ENCODE measurements at regions not wholly inside any gene's neighbourhood (a gene's known extent, or its start where the extent isn't known, plus 50 kb on each side); places are given as distances from the start of the nearest gene placed in this dataset.

- TF ChIP-seq ZNF462 (CRISPR knock-in tag; IDR thresholded peaks at IDR 0.05) (no peak), ETS1 (IDR thresholded peaks at IDR 0.05) (no peak)
Measured at GRCh38 chr7:68813551-68814080, 784.7 kb upstream of the AUTS2 start (continued).

GRCh38 chr7:68816491-68816890 is 781.8 kb upstream of the AUTS2 start:
- no peaks in the 10 kb centered on the region for H3K4me1 ChIP-seq (ENCODE audit: insufficient read depth)
- Mint-ChIP-seq H3K27ac (no peak overlapping the region), H3K27me3 (ENCODE audit: insufficient read depth, low read depth, poor library complexity) (peaks cover 7% of the 10 kb centered on the region), H3K36me3 (ENCODE audit: low read depth) (peaks cover 26% of the 10 kb centered on the region), H3K4me3 (no peak overlapping the region), H3K4me1 (no peaks in the 10 kb centered on the region), H3K9me3 (peaks cover 98% of the 10 kb centered on the region)
- H3K27me3 ChIP-seq (ENCODE audit: insufficient read depth), result no peaks in the 10 kb centered on the region
- no peak overlapping the region for H3K27ac ChIP-seq (ENCODE audit: low read depth)
- H2AFZ ChIP-seq, result no peak overlapping the region
- no peak overlapping the region for H3K4me3 ChIP-seq
- DNase-seq (ENCODE audit: low spot score) (no peak), ATAC-seq (no peak)
- no peaks in the 10 kb centered on the region for H3K79me2 ChIP-seq (replicated peaks; ENCODE audit: insufficient read depth)
- H3K4me2 ChIP-seq, result no peak overlapping the region
- H4K20me1 ChIP-seq (replicated peaks; ENCODE audit: insufficient read depth), result no peaks in the 10 kb centered on the region
- no peaks in the 10 kb centered on the region for H3F3A ChIP-seq (replicated peaks; ENCODE audit: low read depth)
- H3K36me3 ChIP-seq (ENCODE audit: insufficient read depth), result no peaks in the 10 kb centered on the region; the same call in 1 of the 2 replicates
- no peaks in the 10 kb centered on the region for H3K9me2 ChIP-seq (ENCODE audit: insufficient read depth)
- TF ChIP-seq EZH2 (IDR thresholded peaks at IDR 0.05; ENCODE audit: low read depth, unreplicated experiment), result no peak
- no peak for TF ChIP-seq CREB1 (CRISPR knock-in tag; IDR thresholded peaks at IDR 0.05; ENCODE audit: low read depth)
- TF ChIP-seq CTCF (conservative IDR thresholded peaks at IDR 0.05; ENCODE audit: low read depth in 2 of 2), result no peak
- TF ChIP-seq REST (IDR thresholded peaks at IDR 0.05; ENCODE audit: unreplicated experiment), result no peak
- no peak for TF ChIP-seq STAT1 (IDR thresholded peaks at IDR 0.05; ENCODE audit: unreplicated experiment)
- TF ChIP-seq JUNB (IDR thresholded peaks at IDR 0.05; ENCODE audit: unreplicated experiment), result no peak
- TF ChIP-seq ETS1 (IDR thresholded peaks at IDR 0.05), result no peak
- TF ChIP-seq ZNF331 (CRISPR knock-in tag; IDR thresholded peaks at IDR 0.05; ENCODE audit: low read depth), result no peak
- TF ChIP-seq POLR2AphosphoS5 (IDR thresholded peaks at IDR 0.05; ENCODE audit: low read depth), result no peak
- TF ChIP-seq NANOG (IDR thresholded peaks at IDR 0.05; ENCODE audit: borderline replicate concordance), result no peak
- TF ChIP-seq ZNF114 (CRISPR knock-in tag; IDR thresholded peaks at IDR 0.05), result no peak
